ENCODE measurements at regions not wholly inside any gene's neighbourhood (a gene's known extent, or its start where the extent isn't known, plus 50 kb on each side); places are given as distances from the start of the nearest gene placed in this dataset.
"Not testable (repeated sequence)": the region's sequence is repeated elsewhere in the genome, so short reads cannot be mapped to it uniquely, and the experiment has no call there.

GRCh38 chr4:57303012-57303751, 193.0 kb upstream of the IGFBP7 start:
- DNase-seq = no peak

GRCh38 chr4:57300300-57300699, 190.1 kb upstream of the IGFBP7 start:
- DNase-seq = not testable (repeated sequence)

DNA sequence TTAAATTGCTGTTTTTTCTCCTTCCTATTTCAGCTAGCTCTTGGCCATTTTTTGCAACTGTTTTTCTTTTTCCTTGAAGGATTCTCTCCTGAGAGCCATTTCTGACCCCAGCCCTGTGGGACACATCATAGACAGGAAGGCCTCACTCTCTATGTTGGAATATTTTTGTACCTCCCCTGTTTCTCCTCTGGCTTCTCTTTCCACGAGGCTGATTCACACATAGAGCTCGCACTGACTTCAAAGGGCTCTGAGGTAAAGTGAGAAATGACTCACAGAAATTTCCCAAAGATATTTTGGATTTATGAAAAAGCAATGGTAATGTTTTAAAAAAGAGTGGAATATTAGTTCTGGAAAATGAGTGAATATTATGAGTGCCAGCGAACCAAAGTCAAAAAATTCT, 181.7 kb upstream of the IGFBP7 start:
- no peak for DNase-seq

GRCh38 chr4:57287687-57288604, 177.8 kb upstream of the IGFBP7 start:
- no peak for DNase-seq

- no peak for DNase-seq
Measured at GRCh38 chr4:57282933-57283310, 172.7 kb upstream of the IGFBP7 start.

GRCh38 chr4:57280481-57280880, 170.3 kb upstream of the IGFBP7 start:
- DNase-seq = no peak

GRCh38 chr4:57278780-57279179, 168.6 kb upstream of the IGFBP7 start:
- DNase-seq = no peak

- no peak for DNase-seq
Measured at GRCh38 chr4:57274082-57274481, 163.9 kb upstream of the IGFBP7 start.

- no peak for DNase-seq
Measured at GRCh38 chr4:57270346-57270745, 160.2 kb upstream of the IGFBP7 start.

DNA sequence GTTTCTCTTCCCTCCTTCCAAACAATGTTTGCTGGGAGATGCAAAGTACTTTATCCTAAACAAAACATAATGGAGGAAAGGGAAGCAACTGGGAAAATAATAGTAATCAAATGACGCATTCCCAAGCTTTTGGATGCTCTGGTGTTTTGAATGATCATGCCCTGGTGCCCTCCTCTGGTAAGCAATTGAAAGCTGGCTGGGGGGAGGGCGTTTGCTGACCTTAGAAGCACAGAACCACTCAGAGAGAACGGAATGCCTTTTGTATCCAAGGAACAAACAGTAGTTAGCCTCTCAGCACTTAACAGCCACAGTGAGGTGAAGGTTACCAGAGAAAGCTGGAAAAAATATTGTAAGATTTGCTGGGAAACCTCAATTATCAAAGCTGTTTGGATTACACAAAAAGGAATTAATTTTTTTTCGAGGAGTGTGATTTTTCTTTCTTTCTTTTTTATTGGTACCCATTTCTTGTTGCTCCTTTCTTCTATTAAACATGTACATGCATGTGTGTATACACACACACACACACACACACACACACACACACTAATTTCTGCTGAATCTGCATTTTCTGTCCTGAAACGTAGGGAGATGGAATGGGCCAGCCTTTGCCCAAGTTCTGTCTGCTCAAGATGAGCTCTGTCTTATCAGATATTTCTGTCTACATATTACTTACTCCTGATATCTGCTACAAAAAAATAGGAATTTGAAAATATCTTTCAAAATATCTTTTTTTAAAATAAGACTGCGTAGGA, 155.8 kb upstream of the IGFBP7 start:
- DNase-seq = no peak

- no peak for DNase-seq
Measured at GRCh38 chr4:57254754-57255153, 144.6 kb upstream of the IGFBP7 start.

GRCh38 chr4:57249083-57249482, 138.9 kb upstream of the IGFBP7 start:
- DNase-seq = no peak

DNA sequence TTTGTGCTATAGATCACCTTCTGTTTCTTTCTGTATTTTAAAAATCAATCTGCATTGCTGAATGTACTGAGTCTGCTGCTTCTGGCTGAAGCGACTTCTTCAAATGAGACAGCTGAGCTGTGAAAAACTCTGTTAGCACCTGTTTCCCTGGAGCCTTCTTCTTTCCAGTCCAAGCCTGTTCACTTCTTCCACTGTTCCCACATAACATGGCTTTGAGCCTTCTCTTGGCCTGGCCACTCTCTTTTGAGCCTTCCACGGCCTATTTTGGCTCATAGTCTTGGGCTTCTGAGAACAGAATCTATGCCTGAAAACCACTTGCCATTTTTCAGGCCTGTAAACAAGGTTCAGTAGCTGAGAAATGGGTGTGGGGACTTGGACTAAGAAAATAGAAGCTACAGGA, 132.9 kb upstream of the IGFBP7 start:
- no peak for DNase-seq

- no peak for DNase-seq
Measured at GRCh38 chr4:57234252-57234775, 124.1 kb upstream of the IGFBP7 start.

DNA sequence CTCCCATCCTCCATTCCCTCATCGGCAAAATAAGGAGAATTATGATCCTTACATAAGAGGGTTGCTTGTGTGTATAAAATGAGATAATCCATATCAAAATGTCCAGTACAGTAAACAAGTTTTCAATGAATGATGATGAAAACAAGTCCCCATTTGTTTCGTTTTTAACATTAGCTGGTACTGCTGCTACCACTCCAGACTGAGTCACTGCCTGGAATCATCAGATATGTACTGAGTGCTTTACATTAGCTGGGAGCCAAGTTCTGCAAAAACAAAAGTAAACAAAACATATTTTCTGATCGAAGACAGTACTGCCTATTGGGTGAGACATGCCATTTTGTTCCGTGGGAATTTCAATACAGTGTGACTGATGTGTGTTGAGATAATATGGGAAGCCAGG, 123.2 kb upstream of the IGFBP7 start:
- DNase-seq = no peak

GRCh38 chr4:57231781-57232180, 121.6 kb upstream of the IGFBP7 start:
- DNase-seq = no peak

- no peak for DNase-seq
Measured at GRCh38 chr4:57220734-57221133, 110.5 kb upstream of the IGFBP7 start.

DNA sequence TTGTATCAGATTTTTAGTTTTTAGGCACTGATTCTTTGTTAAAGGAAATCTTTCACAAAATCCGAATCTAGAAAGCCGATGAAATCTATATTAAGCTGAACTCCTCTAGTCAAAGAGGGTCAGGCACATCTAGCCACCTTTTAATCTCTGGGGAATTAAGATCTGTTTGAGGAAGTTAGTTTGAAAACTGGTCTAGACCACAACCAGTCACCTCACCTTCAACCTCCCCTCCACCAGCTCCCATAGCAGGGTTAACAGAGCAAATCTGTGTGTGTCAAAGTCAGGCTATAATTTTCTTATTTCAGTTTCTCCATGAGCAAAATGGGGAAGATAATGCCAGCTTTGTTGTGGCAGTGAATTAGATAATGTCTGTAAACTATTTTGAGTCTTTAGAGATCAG, 110.0 kb upstream of the IGFBP7 start:
- no peak for DNase-seq

DNA sequence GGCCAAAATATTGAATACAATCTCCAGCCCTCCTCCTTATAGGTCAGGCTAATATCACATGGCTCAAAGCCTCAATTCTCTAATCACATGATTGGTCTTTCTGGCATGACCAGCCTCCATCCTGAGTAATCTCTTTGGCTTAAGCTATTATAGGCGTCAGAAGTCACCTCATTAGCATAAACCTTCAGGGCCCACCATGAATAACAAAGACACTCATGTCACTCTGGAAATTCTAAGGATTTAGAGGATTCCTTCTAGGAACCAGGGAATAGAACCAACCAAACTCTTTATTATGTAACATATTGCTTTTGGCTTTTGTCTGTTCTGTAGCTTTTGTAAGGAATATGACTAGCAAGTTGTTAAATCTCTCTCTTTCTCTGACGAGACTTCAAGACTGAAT, 109.2 kb upstream of the IGFBP7 start:
- no peak for DNase-seq

DNA sequence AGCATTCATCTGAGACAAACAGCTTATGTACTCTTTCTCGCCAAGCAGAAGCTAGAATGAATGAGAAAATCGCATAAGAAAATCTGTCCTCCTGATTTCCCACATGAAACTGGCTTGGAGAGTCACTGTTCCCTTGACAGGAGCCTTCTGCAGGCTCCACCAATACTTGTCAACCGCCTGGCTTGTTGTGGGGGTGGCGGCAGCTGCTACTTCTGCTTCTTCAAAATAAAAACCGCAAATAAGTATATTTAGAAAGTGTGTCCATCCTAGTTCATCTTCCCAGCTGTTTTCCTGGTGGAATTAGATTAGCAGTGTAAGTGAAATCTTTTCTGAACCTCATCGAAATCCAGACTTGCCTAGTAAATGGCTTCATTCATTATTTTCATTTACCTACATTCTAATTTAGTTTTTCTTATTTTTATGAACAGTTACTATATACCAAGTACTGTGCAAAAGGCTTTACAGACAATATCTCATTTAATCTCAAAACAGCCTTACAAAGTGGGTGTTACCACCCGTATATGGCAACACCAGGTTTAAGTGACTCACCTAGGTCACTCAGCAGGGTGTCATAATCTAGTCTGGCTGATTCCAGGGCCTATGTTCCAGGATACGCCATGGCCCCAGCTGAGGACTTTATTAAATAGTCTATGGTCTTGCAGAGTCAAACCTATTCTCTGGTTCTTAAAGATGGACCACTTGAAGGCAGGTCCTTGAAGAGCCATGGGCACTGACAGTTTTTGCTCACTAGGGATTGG, 104.6 kb upstream of the IGFBP7 start:
- DNase-seq = no peak

DNA sequence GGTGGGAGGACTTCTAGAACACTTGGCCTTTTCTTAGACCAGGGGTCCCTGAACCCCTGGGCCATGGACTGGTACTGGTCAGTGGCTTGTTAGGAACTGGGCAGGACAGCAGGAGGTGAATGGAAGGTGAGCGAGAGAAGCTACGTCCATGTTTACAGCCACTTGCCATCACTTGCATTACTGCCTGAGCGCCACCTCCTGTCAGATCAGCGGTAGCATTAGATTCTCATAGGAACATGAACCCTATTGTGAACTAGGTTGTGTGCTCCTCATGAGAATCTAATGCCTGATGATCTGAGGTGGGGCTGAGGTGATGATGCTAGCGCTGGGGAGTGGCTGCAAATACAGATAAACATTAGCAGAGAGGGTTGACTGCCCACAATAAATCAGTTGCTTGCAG, 100.9 kb upstream of the IGFBP7 start:
- DNase-seq = no peak

DNA sequence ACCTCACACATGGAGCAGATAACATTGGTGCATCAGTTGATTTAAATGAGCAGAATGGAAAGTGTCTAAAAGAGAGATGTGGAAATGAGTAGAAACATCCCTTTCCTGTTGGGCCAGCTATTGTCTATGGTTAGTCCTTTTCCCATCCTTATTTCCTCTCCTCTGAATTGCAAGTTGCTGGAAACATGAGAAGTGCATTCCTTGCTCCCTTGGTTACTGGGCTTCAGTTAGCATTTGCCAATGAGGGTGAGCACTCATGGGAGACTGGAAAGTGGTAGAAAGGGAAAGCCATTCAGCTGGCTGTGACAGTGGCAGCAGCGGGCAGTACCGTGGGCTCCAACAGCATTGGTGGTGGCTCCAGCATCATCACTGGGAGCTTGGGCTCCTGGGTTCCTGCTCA, 96.0 kb upstream of the IGFBP7 start:
- DNase-seq = no peak

- no peak for DNase-seq
Measured at GRCh38 chr4:57205580-57205979, 95.4 kb upstream of the IGFBP7 start.

All from activated naive CD4-positive, alpha-beta T cell (primary cell).